Lower leg skin (tissue), 3 donors: ENCODE measurements at regions not wholly inside any gene's neighbourhood (a gene's known extent, or its start where the extent isn't known, plus 50 kb on each side); places are given as distances from the start of the nearest gene placed in this dataset.

Experiments
- POLR2A ChIP-seq, 2 donors: fragments of 450-650 bp; IDR thresholded peaks; one replicate each; pipeline ENCODE4 v1.6.1; 2016 to 2017; ENCODE audit warnings: antibody characterized with exemption in 2 of 2, mild to moderate bottlenecking in 1 of 2, moderate library complexity in 1 of 2
- TF ChIP-seq, protein P1 (sequence below), 3 donors: fragments of 450-650 bp; IDR thresholded peaks; one replicate each; pipeline ENCODE4 v1.5.1; 2016; ENCODE audit warnings: antibody characterized with exemption in 3 of 3, mild to moderate bottlenecking in 3 of 3, moderate library complexity in 2 of 3

DNA sequence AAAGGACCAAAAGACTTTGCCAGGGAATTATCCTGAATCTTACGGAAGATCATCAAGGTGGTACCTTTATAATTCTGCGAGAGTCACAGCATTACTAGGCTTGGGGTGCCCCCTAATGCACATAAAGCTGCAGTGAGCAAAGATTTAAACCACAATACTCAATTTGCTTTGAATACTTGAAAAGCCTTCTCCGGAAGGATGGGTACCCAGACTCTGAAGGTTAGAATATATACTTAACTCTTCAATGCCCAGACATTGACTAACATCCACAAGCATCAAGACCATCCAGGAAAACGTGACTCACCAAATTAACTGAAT, 117.8 kb upstream of the KCNH8 start:
- TF ChIP-seq POLR2A (IDR thresholded peaks at IDR 0.05) = no peak
- TF ChIP-seq, protein P1, sequence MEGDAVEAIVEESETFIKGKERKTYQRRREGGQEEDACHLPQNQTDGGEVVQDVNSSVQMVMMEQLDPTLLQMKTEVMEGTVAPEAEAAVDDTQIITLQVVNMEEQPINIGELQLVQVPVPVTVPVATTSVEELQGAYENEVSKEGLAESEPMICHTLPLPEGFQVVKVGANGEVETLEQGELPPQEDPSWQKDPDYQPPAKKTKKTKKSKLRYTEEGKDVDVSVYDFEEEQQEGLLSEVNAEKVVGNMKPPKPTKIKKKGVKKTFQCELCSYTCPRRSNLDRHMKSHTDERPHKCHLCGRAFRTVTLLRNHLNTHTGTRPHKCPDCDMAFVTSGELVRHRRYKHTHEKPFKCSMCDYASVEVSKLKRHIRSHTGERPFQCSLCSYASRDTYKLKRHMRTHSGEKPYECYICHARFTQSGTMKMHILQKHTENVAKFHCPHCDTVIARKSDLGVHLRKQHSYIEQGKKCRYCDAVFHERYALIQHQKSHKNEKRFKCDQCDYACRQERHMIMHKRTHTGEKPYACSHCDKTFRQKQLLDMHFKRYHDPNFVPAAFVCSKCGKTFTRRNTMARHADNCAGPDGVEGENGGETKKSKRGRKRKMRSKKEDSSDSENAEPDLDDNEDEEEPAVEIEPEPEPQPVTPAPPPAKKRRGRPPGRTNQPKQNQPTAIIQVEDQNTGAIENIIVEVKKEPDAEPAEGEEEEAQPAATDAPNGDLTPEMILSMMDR (IDR thresholded peaks at IDR 0.05) = no peak
